ENCODE measurements at regions not wholly inside any gene's neighbourhood (a gene's known extent, or its start where the extent isn't known, plus 50 kb on each side); places are given as distances from the start of the nearest gene placed in this dataset.

DNA sequence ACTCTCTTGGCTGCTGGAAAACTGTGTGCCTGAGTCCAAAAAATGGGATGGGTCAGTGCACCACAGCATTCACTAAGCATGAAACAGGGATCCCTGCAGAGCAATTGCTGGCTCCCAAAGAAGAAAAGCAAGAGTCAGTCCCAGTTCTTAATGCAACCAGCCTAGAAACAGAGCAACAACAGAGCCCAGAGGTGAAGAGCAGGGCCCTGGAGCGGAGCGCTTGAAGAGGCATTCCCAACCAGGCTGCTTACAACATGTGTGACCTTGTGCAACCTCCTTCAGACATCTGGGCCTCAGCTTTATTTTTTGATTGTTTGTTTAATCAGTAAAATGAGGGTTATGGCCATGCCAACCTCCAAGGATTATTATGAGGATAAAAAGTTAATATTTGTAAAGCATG is 543.7 kb upstream of the COBL start:
- TF ChIP-seq CTCF (IDR thresholded peaks at IDR 0.05) = no peak
- TF ChIP-seq POLR2A (IDR thresholded peaks at IDR 0.05) = no peak

Data from right lobe of liver (tissue), 4 donors.